ENCODE measurements at regions not wholly inside any gene's neighbourhood (a gene's known extent, or its start where the extent isn't known, plus 50 kb on each side); places are given as distances from the start of the nearest gene placed in this dataset.

DNA sequence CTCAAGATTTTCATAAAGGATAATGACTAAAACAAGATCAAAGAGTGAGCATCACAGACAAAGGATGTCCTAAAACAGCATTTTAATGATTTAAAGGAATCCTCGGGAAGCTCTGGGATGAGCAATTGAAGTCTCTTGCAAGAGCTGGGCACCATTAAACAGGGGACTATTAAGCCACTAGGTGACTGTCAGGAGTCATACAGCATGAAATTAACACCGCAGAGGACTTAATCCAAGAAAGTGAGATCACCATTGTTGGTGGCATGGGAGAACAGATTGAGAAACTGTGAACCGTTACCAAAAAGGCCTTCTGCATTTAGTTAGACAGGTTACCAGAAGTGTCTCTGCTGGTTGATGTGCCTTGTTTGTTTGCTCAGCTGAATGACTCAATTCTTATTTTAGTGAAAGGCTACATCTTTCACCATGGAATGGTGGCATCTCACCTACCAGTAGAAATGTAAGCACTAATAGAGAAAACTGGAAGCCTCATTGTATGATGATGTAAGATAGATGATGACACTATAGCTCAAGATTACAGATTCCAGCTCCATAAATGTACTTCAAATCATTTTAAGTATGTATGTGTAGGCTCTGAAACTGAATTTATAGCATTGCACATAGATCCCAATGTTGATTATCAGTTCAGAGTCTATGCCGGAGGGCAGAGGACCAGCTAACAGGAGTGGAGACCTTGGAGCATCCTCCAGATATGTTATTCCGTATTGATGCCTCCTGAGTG, 427.6 kb downstream of the SUCLG1 start:
- Histone ChIP-seq H3K4me3 (ENCODE audit: low read length) (no peak overlapping the region), H3K27ac (ENCODE audit: low read length) (no peak overlapping the region), H3K4me1 (ENCODE audit: control insufficient read depth, insufficient read depth, low read length) (no peaks in the 10 kb centered on the region), H3K36me3 (ENCODE audit: control insufficient read depth, insufficient read depth, low read length) (no peaks in the 10 kb centered on the region), H3K27me3 (ENCODE audit: control insufficient read depth, insufficient read depth, low read length) (no peaks in the 10 kb centered on the region), H3K9me3 (ENCODE audit: control insufficient read depth, insufficient read depth, low read length) (no peaks in the 10 kb centered on the region)
- WGBS (ENCODE audit: insufficient coverage, insufficient read length): no CpG with 5 or more reads among the region's 5 CpGs
- no peak for DNase-seq (ENCODE audit: low read depth, low spot score)

DNA sequence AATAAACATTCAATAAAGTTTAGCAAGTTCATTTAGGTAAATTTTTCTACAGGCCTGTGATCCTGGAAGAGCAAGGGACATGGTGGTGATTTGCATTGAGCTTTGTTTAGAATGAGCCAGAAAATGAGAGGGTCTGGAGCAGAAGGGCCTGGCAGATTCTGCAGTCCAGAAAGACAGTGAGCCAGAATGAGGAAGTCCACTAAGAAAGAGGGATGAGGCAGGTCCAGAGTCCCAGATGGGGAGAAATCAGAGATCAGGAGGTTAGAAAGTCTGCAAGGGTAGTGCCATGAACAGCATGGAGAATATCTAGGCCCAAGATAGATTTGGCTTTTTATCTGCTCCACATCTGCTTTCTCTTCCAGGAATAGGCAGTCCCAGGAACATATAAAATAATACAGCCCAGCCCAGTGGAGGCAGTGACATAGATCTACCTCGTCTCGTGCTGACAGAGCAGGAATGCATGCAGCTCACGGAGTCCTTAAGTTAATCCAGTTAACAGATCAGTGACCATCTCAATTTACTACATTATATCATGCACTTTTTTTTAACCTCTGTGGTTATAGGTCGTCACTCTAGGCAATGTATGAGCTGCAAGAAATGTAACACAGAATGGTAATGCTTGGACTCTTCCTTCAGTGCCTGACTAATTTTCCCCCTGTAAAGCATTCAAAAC, 429.0 kb downstream of the SUCLG1 start:
- no peaks in the 10 kb centered on the region for H3K9me3 ChIP-seq (ENCODE audit: control insufficient read depth, insufficient read depth, low read length)
- H3K4me1 ChIP-seq (ENCODE audit: control insufficient read depth, insufficient read depth, low read length): no peaks in the 10 kb centered on the region
- DNase-seq (ENCODE audit: low read depth, low spot score): no peak
- no peak overlapping the region for H3K4me3 ChIP-seq (ENCODE audit: low read length)
- no CpG with 5 or more reads among the region's 4 CpGs for WGBS (ENCODE audit: insufficient coverage, insufficient read length)
- no peak overlapping the region for H3K27ac ChIP-seq (ENCODE audit: low read length)
- H3K27me3 ChIP-seq (ENCODE audit: control insufficient read depth, insufficient read depth, low read length): no peaks in the 10 kb centered on the region
- H3K36me3 ChIP-seq (ENCODE audit: control insufficient read depth, insufficient read depth, low read length): no peaks in the 10 kb centered on the region

GRCh38 chr2:84026818-84027217, 432.3 kb downstream of the SUCLG1 start:
- Histone ChIP-seq H3K4me1 (ENCODE audit: control insufficient read depth, insufficient read depth, low read length) (no peaks in the 10 kb centered on the region), H3K36me3 (ENCODE audit: control insufficient read depth, insufficient read depth, low read length) (no peaks in the 10 kb centered on the region), H3K27me3 (ENCODE audit: control insufficient read depth, insufficient read depth, low read length) (no peaks in the 10 kb centered on the region), H3K27ac (ENCODE audit: low read length) (no peak overlapping the region), H3K9me3 (ENCODE audit: control insufficient read depth, insufficient read depth, low read length) (no peaks in the 10 kb centered on the region), H3K4me3 (ENCODE audit: low read length) (no peak overlapping the region)
- no CpG with 5 or more reads among the region's 3 CpGs for WGBS (ENCODE audit: insufficient coverage, insufficient read length)
- DNase-seq (ENCODE audit: low read depth, low spot score): no peak

DNA sequence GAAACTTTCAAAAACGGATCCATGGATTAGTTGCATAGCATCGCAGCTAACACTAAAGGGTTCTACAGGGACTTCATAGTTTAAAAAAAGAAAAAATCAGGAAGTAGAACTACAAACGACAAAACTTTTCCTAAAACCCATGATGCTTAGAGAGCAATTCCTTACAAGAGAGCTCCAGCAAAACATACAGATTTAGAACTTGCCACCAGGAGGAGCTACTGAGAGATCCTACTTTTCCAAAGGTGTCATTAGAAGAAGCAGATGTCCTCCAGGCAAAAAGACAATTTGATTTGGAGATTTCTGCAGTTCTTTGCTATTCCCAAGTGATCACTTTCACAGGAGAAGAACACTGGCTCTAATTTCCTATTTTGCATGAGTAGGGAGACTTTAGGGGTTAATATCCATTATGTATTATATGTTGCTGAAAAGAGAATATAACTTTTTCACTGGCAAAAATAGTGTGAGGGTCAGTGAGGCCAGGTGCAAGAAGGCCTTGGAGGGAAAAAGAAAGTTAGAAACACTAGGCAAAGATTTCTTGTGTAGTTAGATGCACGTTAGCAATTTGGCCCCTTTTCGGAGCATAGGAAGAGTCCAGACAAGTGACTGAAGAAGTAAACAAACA, 436.2 kb downstream of the SUCLG1 start:
- no peaks in the 10 kb centered on the region for H3K9me3 ChIP-seq (ENCODE audit: control insufficient read depth, insufficient read depth, low read length)
- H3K4me1 ChIP-seq (ENCODE audit: control insufficient read depth, insufficient read depth, low read length): no peaks in the 10 kb centered on the region
- no peaks in the 10 kb centered on the region for H3K27me3 ChIP-seq (ENCODE audit: control insufficient read depth, insufficient read depth, low read length)
- no CpG with 5 or more reads among the region's 5 CpGs for WGBS (ENCODE audit: insufficient coverage, insufficient read length)
- H3K36me3 ChIP-seq (ENCODE audit: control insufficient read depth, insufficient read depth, low read length): no peaks in the 10 kb centered on the region
- DNase-seq (ENCODE audit: low read depth, low spot score): peak; percentile 54
- no peak overlapping the region for H3K27ac ChIP-seq (ENCODE audit: low read length)
- H3K4me3 ChIP-seq (ENCODE audit: low read length): no peak overlapping the region

DNA sequence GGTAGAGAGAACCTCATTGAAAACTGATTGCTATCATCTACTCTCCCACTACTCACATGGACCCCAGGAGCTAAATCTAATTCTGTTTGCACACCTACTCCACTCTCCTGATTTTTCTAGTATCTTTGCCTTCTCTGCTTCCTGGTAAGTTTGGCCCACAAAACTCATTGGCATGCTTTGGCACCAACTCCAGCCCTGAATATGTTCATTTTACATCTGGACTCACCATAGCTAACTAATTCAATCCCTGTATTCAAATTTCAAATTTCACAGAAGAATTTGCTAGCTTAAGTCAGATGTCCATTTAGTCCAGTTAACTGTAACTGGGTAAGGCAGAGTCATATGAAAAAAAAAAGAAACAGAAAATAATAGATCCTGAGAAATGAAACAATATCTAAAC, 442.1 kb downstream of the SUCLG1 start:
- H3K9me3 ChIP-seq (ENCODE audit: control insufficient read depth, insufficient read depth, low read length): no peaks in the 10 kb centered on the region
- no peaks in the 10 kb centered on the region for H3K27me3 ChIP-seq (ENCODE audit: control insufficient read depth, insufficient read depth, low read length)
- H3K36me3 ChIP-seq (ENCODE audit: control insufficient read depth, insufficient read depth, low read length): no peaks in the 10 kb centered on the region
- no peak overlapping the region for H3K27ac ChIP-seq (ENCODE audit: low read length)
- no peak for DNase-seq (ENCODE audit: low read depth, low spot score)
- no peak overlapping the region for H3K4me3 ChIP-seq (ENCODE audit: low read length)
- no peaks in the 10 kb centered on the region for H3K4me1 ChIP-seq (ENCODE audit: control insufficient read depth, insufficient read depth, low read length)

- Histone ChIP-seq H3K27me3 (ENCODE audit: control insufficient read depth, insufficient read depth, low read length) (no peaks in the 10 kb centered on the region), H3K36me3 (ENCODE audit: control insufficient read depth, insufficient read depth, low read length) (no peaks in the 10 kb centered on the region), H3K4me1 (ENCODE audit: control insufficient read depth, insufficient read depth, low read length) (no peaks in the 10 kb centered on the region), H3K9me3 (ENCODE audit: control insufficient read depth, insufficient read depth, low read length) (no peaks in the 10 kb centered on the region), H3K27ac (ENCODE audit: low read length) (no peak overlapping the region), H3K4me3 (ENCODE audit: low read length) (no peak overlapping the region)
- DNase-seq (ENCODE audit: low read depth, low spot score): no peak
- WGBS (ENCODE audit: insufficient coverage, insufficient read length): no CpG with 5 or more reads among the region's 5 CpGs
Observed at GRCh38 chr2:84016183-84016582, 442.9 kb downstream of the SUCLG1 start.

DNA sequence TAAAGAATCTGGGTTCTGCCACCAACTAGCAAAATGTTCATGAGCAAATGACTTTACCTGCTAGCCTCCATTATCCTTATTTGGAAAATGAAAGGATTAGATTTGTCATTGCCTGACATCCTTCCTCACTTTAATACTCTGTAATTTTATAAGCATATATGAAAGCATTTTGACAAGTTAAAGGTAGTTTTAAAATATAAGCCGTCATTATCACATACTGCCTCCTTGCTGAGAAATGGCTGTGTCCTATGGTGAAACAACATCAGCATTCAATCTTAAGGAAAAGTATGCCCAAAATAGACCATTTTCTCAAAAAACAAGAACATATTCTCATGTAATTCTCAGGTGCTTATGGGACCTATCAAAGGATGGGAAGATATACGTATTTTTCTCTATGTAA, 461.2 kb downstream of the SUCLG1 start:
- Histone ChIP-seq H3K36me3 (ENCODE audit: control insufficient read depth, insufficient read depth, low read length) (no peaks in the 10 kb centered on the region), H3K4me3 (ENCODE audit: low read length) (no peak overlapping the region), H3K9me3 (ENCODE audit: control insufficient read depth, insufficient read depth, low read length) (no peaks in the 10 kb centered on the region), H3K27me3 (ENCODE audit: control insufficient read depth, insufficient read depth, low read length) (no peaks in the 10 kb centered on the region), H3K27ac (ENCODE audit: low read length) (no peak overlapping the region), H3K4me1 (ENCODE audit: control insufficient read depth, insufficient read depth, low read length) (no peaks in the 10 kb centered on the region)
- no peak for DNase-seq (ENCODE audit: low read depth, low spot score)
- WGBS (ENCODE audit: insufficient coverage, insufficient read length): no CpG with 5 or more reads among the region's 2 CpGs

DNA sequence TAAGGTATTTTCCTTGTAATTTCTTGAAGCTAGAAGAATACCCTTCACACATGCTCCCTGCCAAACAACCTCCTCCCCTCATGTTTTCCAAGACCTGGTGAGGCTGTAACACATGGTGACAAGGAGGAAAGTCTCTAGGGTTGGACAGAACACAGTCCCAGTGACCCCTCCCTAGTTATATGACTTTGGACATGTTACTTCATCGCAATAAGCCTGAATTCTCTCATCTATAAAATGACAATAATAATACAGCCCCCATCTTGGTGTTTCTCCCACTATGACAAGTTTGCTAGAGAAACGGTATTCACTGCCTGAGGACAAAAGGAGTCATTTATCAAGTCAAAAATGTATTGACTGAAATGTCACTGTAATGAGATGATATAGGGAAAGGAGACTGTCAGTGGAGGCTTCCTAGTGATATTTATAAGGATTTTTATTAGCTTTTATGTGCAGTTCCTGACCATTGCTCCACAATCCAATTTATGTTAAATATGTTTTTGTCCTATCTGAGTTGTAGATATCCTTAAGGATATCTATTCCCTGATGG, 464.4 kb downstream of the SUCLG1 start:
- no peaks in the 10 kb centered on the region for H3K4me1 ChIP-seq (ENCODE audit: control insufficient read depth, insufficient read depth, low read length)
- H3K27ac ChIP-seq (ENCODE audit: low read length): no peak overlapping the region
- H3K27me3 ChIP-seq (ENCODE audit: control insufficient read depth, insufficient read depth, low read length): no peaks in the 10 kb centered on the region
- WGBS (ENCODE audit: insufficient coverage, insufficient read length): no CpG with 5 or more reads among the region's 2 CpGs
- DNase-seq (ENCODE audit: low read depth, low spot score): no peak
- no peaks in the 10 kb centered on the region for H3K9me3 ChIP-seq (ENCODE audit: control insufficient read depth, insufficient read depth, low read length)
- no peaks in the 10 kb centered on the region for H3K36me3 ChIP-seq (ENCODE audit: control insufficient read depth, insufficient read depth, low read length)
- H3K4me3 ChIP-seq (ENCODE audit: low read length): no peak overlapping the region

- H3K36me3 ChIP-seq (ENCODE audit: control insufficient read depth, insufficient read depth, low read length): no peaks in the 10 kb centered on the region
- H3K27me3 ChIP-seq (ENCODE audit: control insufficient read depth, insufficient read depth, low read length): no peaks in the 10 kb centered on the region
- H3K27ac ChIP-seq (ENCODE audit: low read length): no peak overlapping the region
- no CpG with 5 or more reads among the region's 1 CpG for WGBS (ENCODE audit: insufficient coverage, insufficient read length)
- no peak overlapping the region for H3K4me3 ChIP-seq (ENCODE audit: low read length)
- DNase-seq (ENCODE audit: low read depth, low spot score): no peak
- H3K4me1 ChIP-seq (ENCODE audit: control insufficient read depth, insufficient read depth, low read length): no peaks in the 10 kb centered on the region
- H3K9me3 ChIP-seq (ENCODE audit: control insufficient read depth, insufficient read depth, low read length): no peaks in the 10 kb centered on the region
Observed at GRCh38 chr2:83993873-83994632, 465.0 kb downstream of the SUCLG1 start.

- H3K27me3 ChIP-seq (ENCODE audit: control insufficient read depth, insufficient read depth, low read length): no peaks in the 10 kb centered on the region
- DNase-seq (ENCODE audit: low read depth, low spot score): no peak
- H3K4me1 ChIP-seq (ENCODE audit: control insufficient read depth, insufficient read depth, low read length): no peaks in the 10 kb centered on the region
- no peaks in the 10 kb centered on the region for H3K9me3 ChIP-seq (ENCODE audit: control insufficient read depth, insufficient read depth, low read length)
- no peaks in the 10 kb centered on the region for H3K36me3 ChIP-seq (ENCODE audit: control insufficient read depth, insufficient read depth, low read length)
- H3K27ac ChIP-seq (ENCODE audit: low read length): no peak overlapping the region
- no CpG with 5 or more reads among the region's 3 CpGs for WGBS (ENCODE audit: insufficient coverage, insufficient read length)
- H3K4me3 ChIP-seq (ENCODE audit: low read length): no peak overlapping the region
Observed at GRCh38 chr2:83991992-83992391, 467.1 kb downstream of the SUCLG1 start.

Measured in iPS DF 6.9 (cell line).